AG09319 (cell line): ENCODE measurements at regions not wholly inside any gene's neighbourhood (a gene's known extent, or its start where the extent isn't known, plus 50 kb on each side); places are given as distances from the start of the nearest gene placed in this dataset.

Source experiments
- DNase-seq: peaks from one replicate; pipeline ENCODE4 v3.0.0-alpha.2; 2010; ENCODE audit warnings: low read depth; ENCODE audit errors: extremely low read depth
- CTCF ChIP-seq: IDR thresholded peaks from 2 replicates; pipeline ENCODE4 v1.5.1; 2011; ENCODE audit warnings: low read depth, mild to moderate bottlenecking, inconsistent platforms, low read length, moderate library complexity

- TF ChIP-seq CTCF, result no peak
- no peak for DNase-seq
Observed at GRCh38 chr2:8617048-8617447, 64.8 kb upstream of the ID2 start.

GRCh38 chr2:8617590-8617989 is 64.3 kb upstream of the ID2 start:
- DNase-seq, result no peak

GRCh38 chr2:8619071-8619470 is 62.8 kb upstream of the ID2 start:
- DNase-seq, result no peak
- no peak for TF ChIP-seq CTCF

More at GRCh38 chr2:8617590-8617989, 64.3 kb upstream of the ID2 start:
- no peak for TF ChIP-seq CTCF

- TF ChIP-seq CTCF, result no peak
- no peak for DNase-seq
Observed at GRCh38 chr2:8620611-8621382, 61.1 kb upstream of the ID2 start.

GRCh38 chr2:8622199-8622911 is 59.5 kb upstream of the ID2 start:
- no peak for TF ChIP-seq CTCF
- DNase-seq, result no peak

- no peak for TF ChIP-seq CTCF
- DNase-seq, result no peak
Observed at GRCh38 chr2:8622924-8623465, 58.9 kb upstream of the ID2 start.

GRCh38 chr2:8623576-8623957 is 58.3 kb upstream of the ID2 start:
- DNase-seq, result no peak
- no peak for TF ChIP-seq CTCF
